ENCODE measurements at regions not wholly inside any gene's neighbourhood (a gene's known extent, or its start where the extent isn't known, plus 50 kb on each side); places are given as distances from the start of the nearest gene placed in this dataset.

DNA sequence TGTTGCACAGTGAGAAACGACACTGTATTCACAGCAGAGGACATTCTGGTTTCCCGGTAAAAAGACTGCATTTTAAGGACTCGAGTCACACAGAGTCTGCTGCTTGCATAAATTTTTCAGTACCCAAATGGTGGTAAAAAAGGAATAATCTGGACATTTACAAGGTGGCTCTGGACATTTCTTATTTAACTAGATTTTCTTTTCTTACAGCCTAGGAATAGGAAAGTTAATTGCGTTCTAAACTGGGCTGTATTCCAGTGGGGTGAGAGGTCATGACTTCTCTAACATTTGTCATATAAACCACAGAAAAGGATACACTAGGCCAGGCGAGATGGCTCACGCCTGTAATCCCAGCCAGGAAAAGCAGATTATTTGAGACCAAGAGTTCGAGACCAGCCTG, 237.5 kb upstream of the KLF6 start:
- H3K27ac ChIP-seq: no peak overlapping the region
- H3K4me1 ChIP-seq: no peaks in the 10 kb centered on the region
- H3K4me3 ChIP-seq: no peak overlapping the region
- H3K27me3 ChIP-seq: no peaks in the 10 kb centered on the region
- no peaks in the 10 kb centered on the region for H3K36me3 ChIP-seq
- no peak for DNase-seq (ENCODE audit: low spot score)
- TF ChIP-seq, protein P1, sequence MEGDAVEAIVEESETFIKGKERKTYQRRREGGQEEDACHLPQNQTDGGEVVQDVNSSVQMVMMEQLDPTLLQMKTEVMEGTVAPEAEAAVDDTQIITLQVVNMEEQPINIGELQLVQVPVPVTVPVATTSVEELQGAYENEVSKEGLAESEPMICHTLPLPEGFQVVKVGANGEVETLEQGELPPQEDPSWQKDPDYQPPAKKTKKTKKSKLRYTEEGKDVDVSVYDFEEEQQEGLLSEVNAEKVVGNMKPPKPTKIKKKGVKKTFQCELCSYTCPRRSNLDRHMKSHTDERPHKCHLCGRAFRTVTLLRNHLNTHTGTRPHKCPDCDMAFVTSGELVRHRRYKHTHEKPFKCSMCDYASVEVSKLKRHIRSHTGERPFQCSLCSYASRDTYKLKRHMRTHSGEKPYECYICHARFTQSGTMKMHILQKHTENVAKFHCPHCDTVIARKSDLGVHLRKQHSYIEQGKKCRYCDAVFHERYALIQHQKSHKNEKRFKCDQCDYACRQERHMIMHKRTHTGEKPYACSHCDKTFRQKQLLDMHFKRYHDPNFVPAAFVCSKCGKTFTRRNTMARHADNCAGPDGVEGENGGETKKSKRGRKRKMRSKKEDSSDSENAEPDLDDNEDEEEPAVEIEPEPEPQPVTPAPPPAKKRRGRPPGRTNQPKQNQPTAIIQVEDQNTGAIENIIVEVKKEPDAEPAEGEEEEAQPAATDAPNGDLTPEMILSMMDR (IDR thresholded peaks at IDR 0.05): no peak
- H3K9me3 ChIP-seq: no peaks in the 10 kb centered on the region

DNA sequence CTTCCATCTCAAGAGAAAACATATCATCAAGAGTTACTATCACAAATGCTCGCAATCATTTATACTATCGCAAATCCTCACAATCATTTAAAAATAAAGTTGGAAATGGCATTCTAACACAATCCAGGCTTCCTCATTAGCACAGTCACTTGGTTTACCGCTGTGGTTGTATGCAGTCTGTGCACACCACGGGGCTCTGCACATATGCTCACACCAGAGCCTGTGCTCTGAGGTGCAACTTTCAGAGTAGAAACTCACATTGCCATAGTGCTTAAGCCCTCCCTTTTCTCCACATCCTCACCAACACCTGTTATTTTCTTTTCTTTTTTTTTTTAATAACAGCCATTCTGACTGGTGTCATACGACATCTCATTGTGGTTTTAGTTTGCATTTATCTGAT, 235.6 kb upstream of the KLF6 start:
- H3K27ac ChIP-seq: no peak overlapping the region
- H3K36me3 ChIP-seq: no peaks in the 10 kb centered on the region
- H3K9me3 ChIP-seq: no peaks in the 10 kb centered on the region
- no peaks in the 10 kb centered on the region for H3K27me3 ChIP-seq
- TF ChIP-seq, protein P1 (IDR thresholded peaks at IDR 0.05): no peak
- H3K4me1 ChIP-seq: no peaks in the 10 kb centered on the region
- no peak for DNase-seq (ENCODE audit: low spot score)
- H3K4me3 ChIP-seq: no peak overlapping the region

DNA sequence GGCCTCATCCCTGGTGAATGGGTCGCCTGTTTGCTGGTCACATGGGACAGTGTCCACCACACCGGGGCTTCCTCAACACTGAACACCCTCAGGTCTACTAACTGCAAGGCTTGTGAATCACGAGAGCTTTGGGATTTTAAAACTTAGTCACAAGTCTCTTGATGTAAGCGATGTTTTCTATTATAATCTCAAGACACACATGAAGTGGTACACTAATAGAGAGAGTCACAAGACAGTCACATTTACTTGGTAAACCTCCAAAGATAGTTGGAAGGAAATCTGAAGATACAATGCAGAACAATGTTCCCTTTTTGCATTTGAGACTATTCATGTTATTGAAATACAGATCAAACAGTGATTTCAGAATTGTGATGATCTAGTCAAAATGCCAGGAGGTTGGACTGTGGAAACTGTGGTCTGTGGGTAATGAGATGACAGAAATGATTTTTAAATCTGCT, 233.1 kb upstream of the KLF6 start:
- no peak for DNase-seq (ENCODE audit: low spot score)
- Histone ChIP-seq H3K4me3 (no peak overlapping the region), H3K4me1 (peaks cover 0 to 6% of the 10 kb centered on the region in 2 donors), H3K36me3 (no peaks in the 10 kb centered on the region), H3K9me3 (no peaks in the 10 kb centered on the region), H3K27ac (no peak overlapping the region), H3K27me3 (no peaks in the 10 kb centered on the region)
- TF ChIP-seq, protein P1 (IDR thresholded peaks at IDR 0.05): no peak

DNA sequence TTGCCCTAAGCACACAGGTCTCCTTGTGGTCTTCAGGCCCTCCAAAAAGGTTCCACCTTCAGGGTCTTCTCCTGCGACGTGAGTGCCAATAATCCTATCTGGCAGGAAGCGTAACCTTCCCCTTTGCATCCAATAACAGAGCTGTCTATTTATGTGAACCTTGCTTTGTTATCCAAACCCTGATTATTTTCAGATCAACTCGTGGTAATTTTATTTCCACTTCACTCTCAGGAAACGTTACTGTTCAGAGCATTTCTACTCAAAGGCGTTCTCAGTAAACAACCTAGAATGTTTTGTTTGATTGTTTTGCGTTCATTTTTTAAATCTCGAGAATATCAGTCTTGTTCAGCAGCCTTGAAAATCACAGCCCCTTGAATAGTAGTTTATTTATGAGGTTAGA, 232.3 kb upstream of the KLF6 start:
- TF ChIP-seq, protein P1 (IDR thresholded peaks at IDR 0.05): no peak
- Histone ChIP-seq H3K9me3 (no peaks in the 10 kb centered on the region), H3K36me3 (no peaks in the 10 kb centered on the region), H3K27ac (no peak overlapping the region), H3K4me3 (no peak overlapping the region), H3K4me1 (peaks cover 0 to 6% of the 10 kb centered on the region in 2 donors), H3K27me3 (no peaks in the 10 kb centered on the region)
- no peak for DNase-seq (ENCODE audit: low spot score)

DNA sequence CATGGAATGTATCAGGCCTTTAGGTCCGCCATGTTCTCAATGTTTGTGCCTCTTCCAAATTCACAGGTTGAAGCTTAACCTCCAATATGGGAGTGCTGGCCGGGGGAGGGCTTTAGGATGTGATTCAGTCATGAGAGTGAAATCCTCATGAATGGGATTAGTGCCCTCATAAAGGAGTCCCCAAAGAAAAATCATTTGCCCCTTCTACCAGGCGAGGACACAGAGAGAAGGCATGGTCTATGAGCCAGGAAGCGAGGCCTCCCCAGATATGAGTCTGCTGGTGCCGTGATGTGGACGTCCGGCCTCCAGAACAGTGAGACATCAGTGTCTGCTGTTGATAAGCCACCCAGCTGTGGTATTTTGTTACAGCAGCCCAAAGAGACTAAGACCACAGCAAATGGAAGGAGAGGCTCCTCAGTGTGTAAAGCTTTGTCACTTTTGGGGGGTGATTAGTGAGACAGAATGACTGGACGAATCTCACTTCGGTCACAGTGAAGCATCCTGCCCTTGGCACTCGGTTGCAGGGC, 231.3 kb upstream of the KLF6 start:
- H3K9me3 ChIP-seq: no peaks in the 10 kb centered on the region
- H3K36me3 ChIP-seq: no peaks in the 10 kb centered on the region
- H3K4me1 ChIP-seq: peaks cover 0 to 6% of the 10 kb centered on the region in 2 donors
- TF ChIP-seq, protein P1 (IDR thresholded peaks at IDR 0.05): no peak
- H3K27me3 ChIP-seq: no peaks in the 10 kb centered on the region
- no peak overlapping the region for H3K27ac ChIP-seq
- DNase-seq (ENCODE audit: low spot score): no peak
- no peak overlapping the region for H3K4me3 ChIP-seq

DNA sequence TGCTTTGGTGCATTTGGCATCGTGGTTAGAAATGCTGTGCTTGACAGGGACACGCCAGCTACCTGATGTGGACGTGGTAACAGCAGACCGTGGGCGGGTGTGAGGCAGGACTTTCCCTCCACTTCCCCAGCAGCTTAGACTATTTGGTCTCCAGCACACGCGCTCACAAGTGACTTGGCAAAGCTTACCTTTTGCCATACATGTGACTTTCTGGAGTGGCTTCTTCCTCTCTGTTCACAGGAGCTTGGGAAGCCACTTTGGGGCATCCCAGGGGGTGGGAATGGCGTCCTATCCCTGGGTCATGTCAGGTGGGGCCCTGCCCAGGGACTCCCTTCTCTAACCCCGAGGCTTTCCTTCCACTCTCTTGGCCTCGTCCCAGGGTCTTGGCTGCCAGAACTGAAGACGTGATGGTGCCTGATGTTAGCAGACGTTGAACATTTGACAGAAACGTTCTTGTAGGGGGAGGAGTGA, 228.7 kb upstream of the KLF6 start:
- Histone ChIP-seq H3K4me3 (peak overlapping the region in 1 of 2 donors; percentile 2), H3K9me3 (no peaks in the 10 kb centered on the region), H3K4me1 (peaks cover 0 to 6% of the 10 kb centered on the region in 2 donors), H3K27ac (no peak overlapping the region), H3K27me3 (no peaks in the 10 kb centered on the region), H3K36me3 (no peaks in the 10 kb centered on the region)
- no peak for DNase-seq (ENCODE audit: low spot score)
- TF ChIP-seq, protein P1 (IDR thresholded peaks at IDR 0.05): no peak

Data from right atrium auricular region (tissue), 2 donors.